ENCODE measurements at regions not wholly inside any gene's neighbourhood (a gene's known extent, or its start where the extent isn't known, plus 50 kb on each side); places are given as distances from the start of the nearest gene placed in this dataset.

GRCh38 chr11:34727228-34727737, 106.4 kb downstream of the EHF start:
- H3K4me3 ChIP-seq (ENCODE audit: low read length, poor library complexity, severe bottlenecking), result no peak overlapping the region
- TF ChIP-seq, protein P1, sequence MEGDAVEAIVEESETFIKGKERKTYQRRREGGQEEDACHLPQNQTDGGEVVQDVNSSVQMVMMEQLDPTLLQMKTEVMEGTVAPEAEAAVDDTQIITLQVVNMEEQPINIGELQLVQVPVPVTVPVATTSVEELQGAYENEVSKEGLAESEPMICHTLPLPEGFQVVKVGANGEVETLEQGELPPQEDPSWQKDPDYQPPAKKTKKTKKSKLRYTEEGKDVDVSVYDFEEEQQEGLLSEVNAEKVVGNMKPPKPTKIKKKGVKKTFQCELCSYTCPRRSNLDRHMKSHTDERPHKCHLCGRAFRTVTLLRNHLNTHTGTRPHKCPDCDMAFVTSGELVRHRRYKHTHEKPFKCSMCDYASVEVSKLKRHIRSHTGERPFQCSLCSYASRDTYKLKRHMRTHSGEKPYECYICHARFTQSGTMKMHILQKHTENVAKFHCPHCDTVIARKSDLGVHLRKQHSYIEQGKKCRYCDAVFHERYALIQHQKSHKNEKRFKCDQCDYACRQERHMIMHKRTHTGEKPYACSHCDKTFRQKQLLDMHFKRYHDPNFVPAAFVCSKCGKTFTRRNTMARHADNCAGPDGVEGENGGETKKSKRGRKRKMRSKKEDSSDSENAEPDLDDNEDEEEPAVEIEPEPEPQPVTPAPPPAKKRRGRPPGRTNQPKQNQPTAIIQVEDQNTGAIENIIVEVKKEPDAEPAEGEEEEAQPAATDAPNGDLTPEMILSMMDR (conservative IDR thresholded peaks at IDR 0.05; ENCODE audit: low read length), result no peak
- TF ChIP-seq EZH2phosphoT487 (IDR thresholded peaks at IDR 0.05; ENCODE audit: borderline replicate concordance), result no peak

GRCh38 chr11:34724973-34725372, 104.1 kb downstream of the EHF start:
- Histone ChIP-seq H3K27me3 (ENCODE audit: insufficient read depth, low read length, poor library complexity, severe bottlenecking) (no peaks in the 10 kb centered on the region), H2AFZ (ENCODE audit: low read length) (no peak overlapping the region), H3F3A (ENCODE audit: low read depth) (no peaks in the 10 kb centered on the region), H3K79me2 (ENCODE audit: insufficient read depth, low read length) (no peaks in the 10 kb centered on the region), H3K4me3 (ENCODE audit: low read length, poor library complexity, severe bottlenecking) (no peak overlapping the region), H3K9me3 (ENCODE audit: insufficient read depth, low read depth, low read length) (0 out of 2 replicates have a peak, but pooled peaks cover 2% of the 10 kb centered on the region), H4K20me1 (ENCODE audit: insufficient read depth, low read length, poor library complexity, severe bottlenecking) (no peaks in the 10 kb centered on the region), H3K36me3 (ENCODE audit: insufficient read depth, low read length) (no peaks in the 10 kb centered on the region), H3K9ac (ENCODE audit: low read depth, low read length, poor library complexity, severe bottlenecking) (no peak overlapping the region), H3K4me2 (ENCODE audit: low read depth, low read length, poor library complexity, severe bottlenecking) (no peak overlapping the region), H3K9me2 (replicated peaks; ENCODE audit: low read depth, low read length) (no peaks in the 10 kb centered on the region), H3K4me1 (ENCODE audit: insufficient read depth, low read length, poor library complexity, severe bottlenecking) (no peaks in the 10 kb centered on the region)
- TF ChIP-seq EZH2phosphoT487 (IDR thresholded peaks at IDR 0.05; ENCODE audit: borderline replicate concordance), result no peak
- TF ChIP-seq, protein P1 (conservative IDR thresholded peaks at IDR 0.05; ENCODE audit: low read length), result no peak

More at GRCh38 chr11:34727228-34727737, 106.4 kb downstream of the EHF start:
- H3K4me2 ChIP-seq (ENCODE audit: low read depth, low read length, poor library complexity, severe bottlenecking), result no peak overlapping the region
- H3K9me2 ChIP-seq (replicated peaks; ENCODE audit: low read depth, low read length), result no peaks in the 10 kb centered on the region
- no peak overlapping the region for H3K9ac ChIP-seq (ENCODE audit: low read depth, low read length, poor library complexity, severe bottlenecking)
- no peaks in the 10 kb centered on the region for H3K79me2 ChIP-seq (ENCODE audit: insufficient read depth, low read length)
- H2AFZ ChIP-seq (ENCODE audit: low read length), result no peak overlapping the region
- H4K20me1 ChIP-seq (ENCODE audit: insufficient read depth, low read length, poor library complexity, severe bottlenecking), result no peaks in the 10 kb centered on the region
- H3K9me3 ChIP-seq (ENCODE audit: insufficient read depth, low read depth, low read length), result 0 out of 2 replicates have a peak, but pooled peaks cover 2% of the 10 kb centered on the region
- H3F3A ChIP-seq (ENCODE audit: low read depth), result no peaks in the 10 kb centered on the region
- no peaks in the 10 kb centered on the region for H3K36me3 ChIP-seq (ENCODE audit: insufficient read depth, low read length)
- H3K27me3 ChIP-seq (ENCODE audit: insufficient read depth, low read length, poor library complexity, severe bottlenecking), result no peaks in the 10 kb centered on the region
- no peaks in the 10 kb centered on the region for H3K4me1 ChIP-seq (ENCODE audit: insufficient read depth, low read length, poor library complexity, severe bottlenecking)

DNA sequence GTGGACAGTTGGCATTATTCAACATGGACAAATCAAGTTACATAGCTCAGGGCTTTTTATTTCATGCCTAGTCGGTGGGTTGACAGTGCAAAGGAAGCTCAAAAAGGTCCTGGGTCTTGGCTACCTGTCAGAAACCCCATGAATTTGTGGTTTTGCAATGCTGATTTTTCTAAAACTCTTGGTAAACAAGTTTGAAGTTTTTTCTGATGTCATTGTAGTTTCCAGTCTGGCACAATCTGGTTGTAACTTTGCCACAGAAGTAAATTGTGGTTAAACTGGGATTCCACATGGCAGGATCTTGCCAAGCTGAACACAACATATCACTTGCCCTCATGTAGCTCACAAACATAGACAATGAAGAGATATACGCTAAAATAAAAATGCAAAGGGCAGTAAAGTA, 100.8 kb downstream of the EHF start:
- H3K9me2 ChIP-seq (replicated peaks; ENCODE audit: low read depth, low read length), result no peaks in the 10 kb centered on the region
- H3K4me2 ChIP-seq (ENCODE audit: low read depth, low read length, poor library complexity, severe bottlenecking), result no peak overlapping the region

More for the DNA sequence above, 100.8 kb downstream of the EHF start:
- Histone ChIP-seq H3K9ac (ENCODE audit: low read depth, low read length, poor library complexity, severe bottlenecking) (no peak overlapping the region), H3K9me3 (ENCODE audit: insufficient read depth, low read depth, low read length) (0 out of 2 replicates have a peak, but pooled peaks cover 2% of the 10 kb centered on the region), H3K4me3 (ENCODE audit: low read length, poor library complexity, severe bottlenecking) (no peak overlapping the region), H3K4me1 (ENCODE audit: insufficient read depth, low read length, poor library complexity, severe bottlenecking) (no peaks in the 10 kb centered on the region), H3K27me3 (ENCODE audit: insufficient read depth, low read length, poor library complexity, severe bottlenecking) (no peaks in the 10 kb centered on the region), H3F3A (ENCODE audit: low read depth) (no peaks in the 10 kb centered on the region), H3K36me3 (ENCODE audit: insufficient read depth, low read length) (no peaks in the 10 kb centered on the region), H2AFZ (ENCODE audit: low read length) (no peak overlapping the region), H3K79me2 (ENCODE audit: insufficient read depth, low read length) (no peaks in the 10 kb centered on the region), H4K20me1 (ENCODE audit: insufficient read depth, low read length, poor library complexity, severe bottlenecking) (no peaks in the 10 kb centered on the region)
- no peak for TF ChIP-seq EZH2phosphoT487 (IDR thresholded peaks at IDR 0.05; ENCODE audit: borderline replicate concordance)
- TF ChIP-seq, protein P1 (conservative IDR thresholded peaks at IDR 0.05; ENCODE audit: low read length), result no peak
